Peyer's patch (tissue), 4 donors: ENCODE measurements at regions not wholly inside any gene's neighbourhood (a gene's known extent, or its start where the extent isn't known, plus 50 kb on each side); places are given as distances from the start of the nearest gene placed in this dataset.

Experiments used
- DNase-seq, 3 donors: peaks; one replicate each; pipeline ENCODE4 v3.0.0-alpha.2; 2017 to 2019
- H3K27ac ChIP-seq, 4 donors: fragments of 200-600 bp; sonication (generic); one replicate each; pipeline ENCODE4 v1.5.1; 2016 to 2019
- H3K27me3 ChIP-seq, 2 donors: fragments of 200-600 bp; sonication (generic); one replicate each; pipeline ENCODE4 v1.5.1; 2019
- H3K36me3 ChIP-seq, 3 donors: fragments of 200-600 bp; sonication (generic); one replicate each; pipeline ENCODE4 v1.5.1; 2016 to 2019
- H3K4me1 ChIP-seq, 4 donors: fragments of 200-600 bp; sonication (generic); one replicate each; pipeline ENCODE4 v1.5.1; 2016 to 2019
- H3K4me3 ChIP-seq, 4 donors: fragments of 200-600 bp; sonication (generic); 1 replicate in 3 of 4; 2 replicates in 1 of 4; pipeline ENCODE4 v1.5.1; 2016 to 2019; ENCODE audit warnings: mild to moderate bottlenecking in 1 of 4
- H3K9me3 ChIP-seq, 4 donors: fragments of 200-600 bp; sonication (generic); one replicate each; pipeline ENCODE4 v1.5.1; 2016 to 2019; ENCODE audit warnings: mild to moderate bottlenecking in 1 of 4
- CTCF ChIP-seq, 6 experiments: fragments of 450-650 bp in 4 of 6; fragments of 200-600 bp in 2 of 6; sonication (generic) in 1 of 6; IDR thresholded peaks; one replicate each; pipeline ENCODE4 v1.5.1; 2017 to 2019; ENCODE audit warnings: antibody characterized with exemption in 6 of 6, mild to moderate bottlenecking in 3 of 6, moderate library complexity in 1 of 6
- POLR2A ChIP-seq, 2 donors: fragments of 450-650 bp; IDR thresholded peaks; one replicate each; pipeline ENCODE4 v1.5.1; 2017; ENCODE audit warnings: antibody characterized with exemption in 2 of 2, mild to moderate bottlenecking in 2 of 2, moderate library complexity in 2 of 2

- Histone ChIP-seq H3K27me3 (no peaks in the 10 kb centered on the region), H3K4me1 (no peaks in the 10 kb centered on the region), H3K9me3 (no peaks in the 10 kb centered on the region), H3K4me3 (no peak overlapping the region), H3K27ac (no peak overlapping the region), H3K36me3 (no peaks in the 10 kb centered on the region)
- no peak for DNase-seq
- TF ChIP-seq POLR2A (IDR thresholded peaks at IDR 0.05) (no peak), CTCF (IDR thresholded peaks at IDR 0.05) (no peak)
Measured at GRCh38 chr18:45370255-45371010, 244.8 kb upstream of the SLC14A2 start.

GRCh38 chr18:45373286-45373880 lies 241.9 kb upstream of the SLC14A2 start:
- Histone ChIP-seq H3K4me3 (no peak overlapping the region), H3K4me1 (no peaks in the 10 kb centered on the region), H3K9me3 (no peaks in the 10 kb centered on the region), H3K27me3 (no peaks in the 10 kb centered on the region), H3K27ac (no peak overlapping the region), H3K36me3 (no peaks in the 10 kb centered on the region)
- no peak for DNase-seq
- TF ChIP-seq CTCF (IDR thresholded peaks at IDR 0.05) = no peak
- TF ChIP-seq POLR2A (IDR thresholded peaks at IDR 0.05) = no peak

GRCh38 chr18:45374236-45374635 lies 241.0 kb upstream of the SLC14A2 start:
- Histone ChIP-seq H3K9me3 (no peaks in the 10 kb centered on the region), H3K4me3 (no peak overlapping the region), H3K4me1 (no peaks in the 10 kb centered on the region), H3K27me3 (no peaks in the 10 kb centered on the region), H3K27ac (no peak overlapping the region), H3K36me3 (no peaks in the 10 kb centered on the region)
- no peak for DNase-seq
- TF ChIP-seq CTCF (IDR thresholded peaks at IDR 0.05) (no peak), POLR2A (IDR thresholded peaks at IDR 0.05) (no peak)

- Histone ChIP-seq H3K27ac (no peak overlapping the region), H3K4me3 (no peak overlapping the region), H3K4me1 (no peaks in the 10 kb centered on the region), H3K27me3 (no peaks in the 10 kb centered on the region), H3K36me3 (no peaks in the 10 kb centered on the region), H3K9me3 (no peaks in the 10 kb centered on the region)
- no peak for DNase-seq
- TF ChIP-seq POLR2A (IDR thresholded peaks at IDR 0.05) (no peak), CTCF (IDR thresholded peaks at IDR 0.05) (no peak)
Measured at GRCh38 chr18:45374878-45375630, 240.2 kb upstream of the SLC14A2 start.

- TF ChIP-seq CTCF (IDR thresholded peaks at IDR 0.05) = no peak
- TF ChIP-seq POLR2A (IDR thresholded peaks at IDR 0.05) = no peak
- no peak for DNase-seq
- Histone ChIP-seq H3K4me3 (no peak overlapping the region), H3K27ac (no peak overlapping the region), H3K36me3 (no peaks in the 10 kb centered on the region), H3K9me3 (no peaks in the 10 kb centered on the region), H3K27me3 (no peaks in the 10 kb centered on the region), H3K4me1 (no peaks in the 10 kb centered on the region)
Measured at GRCh38 chr18:45376193-45376592, 239.1 kb upstream of the SLC14A2 start.
